NOMO-1 treated with DMSO at 0.1 percent for 48 hours (cell line): ENCODE measurements at regions not wholly inside any gene's neighbourhood (a gene's known extent, or its start where the extent isn't known, plus 50 kb on each side); places are given as distances from the start of the nearest gene placed in this dataset.
A peak's percentile ranks its signal among the peaks of the same experiment; 100 is the strongest.

Experiments used
- DNase-seq: peaks from one replicate; lab custom pipeline; 2025; ENCODE audit not compliant: unreplicated experiment; lab: John Stamatoyannopoulos, UW

DNA sequence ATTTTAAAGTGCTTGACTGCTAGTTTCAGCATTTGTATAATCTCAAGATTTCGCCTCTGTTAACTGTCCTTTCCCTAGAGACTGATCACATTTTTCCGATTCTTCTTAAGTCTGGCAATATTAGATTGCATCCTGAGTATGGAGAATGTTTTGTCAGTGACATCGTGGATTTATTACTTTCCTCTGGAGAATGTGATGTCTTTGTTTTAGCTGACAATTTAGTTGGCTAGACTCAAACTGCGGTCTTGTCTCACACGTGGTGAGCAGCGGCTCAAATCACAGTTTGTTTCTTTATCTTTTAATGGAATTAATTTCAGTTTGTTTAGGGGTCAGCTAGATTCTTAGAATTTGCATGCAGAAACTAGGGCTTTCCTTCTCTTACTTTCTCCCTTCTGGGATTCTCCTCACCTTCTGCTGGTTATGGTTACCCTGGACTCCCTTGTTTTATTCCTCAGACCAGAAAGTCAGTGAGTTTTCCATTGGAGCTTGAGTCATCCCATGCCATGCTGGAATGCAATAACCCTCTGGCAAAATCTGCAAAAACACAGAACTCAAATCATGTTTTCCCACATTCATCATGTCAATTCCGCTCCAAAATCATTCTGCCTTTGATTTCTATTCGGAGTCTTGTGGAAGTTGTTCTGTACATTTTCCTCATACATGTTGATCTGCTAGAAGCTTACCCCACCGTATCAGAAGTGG, 327.2 kb upstream of the TRIB2 start:
- no peak for DNase-seq

DNA sequence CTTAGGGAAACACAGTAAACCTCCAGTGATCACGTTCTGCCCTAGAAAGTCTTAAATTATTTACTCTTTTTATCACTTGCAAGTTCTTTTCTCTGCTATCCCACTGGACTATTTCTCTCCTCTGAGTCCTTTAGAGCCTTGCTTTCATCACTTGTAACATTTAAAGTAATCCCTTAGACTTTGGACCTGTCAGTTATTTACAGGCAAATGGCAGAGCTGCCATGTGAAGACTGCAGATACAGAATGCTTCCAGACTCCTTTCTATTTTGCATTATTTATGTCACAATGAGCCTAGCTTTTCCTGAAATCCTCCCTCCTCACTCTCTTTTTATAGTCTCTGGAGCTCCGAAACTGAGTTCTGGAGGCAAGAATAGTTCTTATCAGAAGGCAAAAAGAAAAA, 325.6 kb upstream of the TRIB2 start:
- no peak for DNase-seq

DNA sequence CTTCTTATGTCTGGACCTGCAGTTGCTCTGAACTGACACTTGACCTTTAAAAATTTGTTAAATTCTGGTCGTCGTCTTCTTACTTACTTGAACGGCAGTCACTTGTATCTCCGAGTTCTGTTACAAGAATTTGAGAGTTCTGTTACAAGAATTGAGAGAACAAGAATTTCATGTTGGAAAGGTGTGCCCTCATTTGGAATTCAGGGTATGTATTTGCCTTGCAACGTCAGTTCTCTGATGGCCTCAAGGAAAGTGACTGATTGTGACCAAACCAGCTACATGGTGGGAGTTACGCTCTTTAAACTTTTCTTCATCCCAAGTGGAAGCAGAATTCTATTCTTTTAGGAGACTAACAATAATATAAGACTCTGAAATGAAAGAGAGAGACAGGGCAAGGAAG, 320.0 kb upstream of the TRIB2 start:
- DNase-seq = no peak

DNA sequence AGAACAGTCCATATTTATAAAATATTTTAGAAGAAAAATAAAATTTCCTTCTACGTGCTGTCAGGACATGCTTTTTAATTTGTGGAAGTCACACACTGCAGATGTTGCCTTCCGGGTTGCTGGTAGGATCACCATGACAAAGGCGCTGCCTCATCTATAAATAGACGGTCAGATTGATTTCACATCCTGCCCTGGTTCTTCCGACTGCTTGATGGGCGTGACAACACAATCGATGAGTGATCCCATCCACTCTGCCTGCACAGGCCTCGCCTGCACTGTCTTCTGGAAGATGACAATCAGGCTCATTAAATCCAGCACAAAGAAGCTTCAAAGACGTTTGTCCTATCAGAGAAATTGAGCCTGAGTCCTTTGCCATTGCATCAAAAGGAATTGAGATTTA, 318.9 kb upstream of the TRIB2 start:
- peak; percentile 68 for DNase-seq

DNA sequence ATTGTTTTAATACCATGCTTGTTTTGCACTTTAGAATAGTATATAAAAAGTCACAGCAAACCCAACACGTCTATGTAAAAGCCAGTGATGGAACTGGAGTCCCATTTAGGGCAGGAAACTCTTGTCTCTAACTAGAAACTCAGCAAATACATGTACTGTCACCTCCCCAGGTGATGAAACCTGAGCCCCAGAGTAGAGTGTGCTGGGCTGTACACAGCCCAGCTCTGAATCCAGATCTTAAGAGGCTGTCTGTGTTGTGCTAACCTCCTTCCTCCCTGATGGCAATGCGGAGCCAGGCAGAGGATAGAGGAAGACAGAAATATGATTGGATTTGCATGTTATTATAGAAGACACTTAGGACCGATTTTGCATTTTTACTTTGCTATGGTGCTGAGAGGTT, 317.5 kb upstream of the TRIB2 start:
- no peak for DNase-seq

DNA sequence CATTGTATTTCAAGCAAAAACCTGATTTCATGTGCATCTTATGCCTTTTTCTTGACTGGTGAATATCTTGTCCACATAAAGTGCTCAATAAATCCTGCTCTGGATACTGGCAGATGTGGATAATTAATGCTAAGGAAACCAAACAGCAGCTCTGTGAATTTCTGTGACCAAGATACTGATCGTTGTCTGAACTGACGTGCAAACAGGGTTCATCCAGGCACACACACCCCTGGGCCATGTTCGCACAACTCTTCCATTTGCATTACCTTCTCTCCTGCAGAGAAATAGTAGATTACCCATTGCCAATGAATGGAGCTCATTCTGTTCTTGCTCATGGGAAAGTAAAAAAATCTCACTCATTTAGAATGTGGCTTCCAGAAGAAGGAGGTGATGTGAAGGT, 316.2 kb upstream of the TRIB2 start:
- DNase-seq = no peak

DNA sequence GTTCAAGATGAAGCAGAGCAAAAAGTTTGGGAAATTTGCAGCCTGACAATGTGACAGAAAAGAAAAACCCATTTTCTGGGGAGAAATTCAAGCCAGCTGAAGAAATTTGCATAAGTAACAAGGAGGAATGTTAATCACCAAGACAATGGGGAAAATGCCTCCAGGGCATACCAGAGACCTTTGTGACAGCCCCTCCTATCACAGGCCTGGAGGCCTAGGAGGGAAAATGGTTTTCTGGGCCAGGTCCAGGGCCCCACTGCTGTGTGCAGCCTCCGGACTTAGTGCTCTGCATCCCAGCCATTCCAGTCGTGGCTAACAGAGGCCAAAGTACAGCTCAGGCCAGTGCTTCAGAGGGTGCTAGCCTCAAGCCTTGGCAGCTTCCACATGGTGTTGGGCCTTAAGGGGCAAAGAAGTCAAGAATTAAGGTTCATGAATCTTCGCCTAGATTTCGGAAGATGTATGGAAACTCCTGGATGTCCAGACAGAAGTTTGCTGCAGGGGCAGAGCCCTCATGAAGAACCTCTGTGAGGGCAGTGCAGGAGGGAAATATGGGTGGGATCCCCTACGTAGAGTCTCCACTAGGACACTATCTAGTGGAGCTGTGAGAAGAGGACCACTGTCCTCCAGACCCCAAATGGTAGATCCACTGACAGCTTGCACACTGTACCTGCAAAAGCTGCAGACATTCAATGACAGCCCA, 314.1 kb upstream of the TRIB2 start:
- no peak for DNase-seq

DNA sequence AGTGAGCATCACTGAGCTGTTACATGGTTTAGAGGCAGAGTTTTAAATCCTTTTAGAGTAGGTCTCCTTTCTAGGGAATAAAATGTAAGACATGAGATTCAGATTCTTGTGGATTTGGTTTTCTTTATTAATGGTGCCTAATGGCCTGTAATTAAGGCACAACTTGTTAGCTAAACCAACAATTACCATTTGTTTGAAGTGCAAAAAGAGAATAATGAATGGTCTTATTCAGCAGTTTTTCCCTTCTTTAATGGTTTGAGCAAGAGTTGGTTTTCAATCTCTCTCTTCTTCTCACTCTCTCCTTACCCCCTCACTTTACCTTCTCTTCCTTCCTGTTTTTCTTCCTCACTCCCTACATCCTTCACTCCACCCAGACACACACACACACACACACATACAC, 312.2 kb upstream of the TRIB2 start:
- no peak for DNase-seq

DNA sequence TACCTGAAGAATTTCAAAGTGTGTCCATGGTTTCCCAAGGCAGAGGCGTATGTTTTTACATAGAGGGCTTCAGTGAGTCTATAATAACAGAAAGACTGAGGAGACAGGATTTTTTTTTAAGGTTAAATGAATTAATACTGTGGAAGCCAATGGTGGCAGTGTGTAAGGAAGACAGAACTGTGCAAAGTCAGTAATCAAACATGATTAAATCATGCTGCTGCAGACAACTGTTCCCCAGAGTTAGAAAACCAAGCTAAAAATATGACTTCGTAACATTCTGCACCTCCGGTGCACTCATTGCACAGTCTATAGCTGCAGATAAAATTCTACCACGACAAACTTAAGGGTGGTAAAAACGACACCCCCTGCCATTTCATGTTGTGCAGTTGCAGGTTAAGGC, 309.6 kb upstream of the TRIB2 start:
- no peak for DNase-seq

DNA sequence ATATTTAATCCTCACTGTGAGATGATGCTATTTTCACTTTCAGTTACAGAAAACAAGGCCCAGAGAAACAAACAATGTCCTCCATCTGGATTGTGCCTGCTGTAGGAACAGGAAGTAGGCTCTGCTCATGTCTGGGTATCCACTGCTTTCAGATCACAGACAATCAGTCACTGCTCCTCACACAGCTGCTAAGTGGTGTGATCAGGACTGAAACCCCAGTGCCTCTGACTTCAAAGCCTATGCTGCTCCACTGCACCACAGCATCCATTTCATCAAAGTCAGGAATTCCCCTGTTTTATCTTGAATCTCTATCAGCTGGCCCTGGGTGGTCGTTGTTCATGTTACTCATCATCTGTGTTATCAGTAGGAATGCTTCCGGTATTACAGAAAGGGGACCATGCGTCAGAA, 303.8 kb upstream of the TRIB2 start:
- no peak for DNase-seq

DNA sequence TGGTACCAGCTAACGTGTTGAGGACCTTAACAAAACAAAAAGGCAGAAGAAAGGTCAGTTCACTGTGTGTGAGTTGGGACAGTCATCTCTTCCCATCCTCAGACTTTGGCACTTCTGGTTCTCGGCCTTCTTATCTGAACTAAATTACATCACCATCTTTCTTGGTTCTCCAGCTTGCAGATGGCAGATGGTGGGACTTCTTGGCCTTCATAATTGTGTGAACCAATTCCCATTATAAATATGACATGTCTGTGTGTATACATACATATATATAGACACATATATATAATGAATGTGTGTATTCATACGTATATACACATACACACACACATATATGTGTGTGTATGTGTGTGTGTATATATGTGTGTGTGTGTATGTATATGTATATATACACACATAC, 301.2 kb upstream of the TRIB2 start:
- DNase-seq = no peak

DNA sequence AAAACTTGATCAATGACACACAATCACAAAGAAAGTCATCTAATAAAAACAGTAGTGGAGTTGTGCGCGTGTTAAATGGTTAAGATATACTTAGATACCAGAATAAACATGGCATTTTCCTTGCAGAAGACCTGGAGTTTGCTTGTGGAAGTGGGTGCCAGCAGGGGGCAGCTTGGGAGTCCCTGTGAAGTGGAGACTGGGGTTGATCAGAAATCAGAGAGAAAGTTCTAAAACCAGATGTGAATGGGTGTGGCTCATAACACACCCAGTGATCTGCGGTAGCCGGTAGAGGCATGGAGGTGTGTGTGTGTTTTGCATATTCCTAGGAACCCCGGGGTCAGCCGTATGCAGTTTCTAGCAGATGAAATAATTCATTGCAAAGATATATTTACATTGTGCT, 300.1 kb upstream of the TRIB2 start:
- peak; percentile 64 for DNase-seq

DNA sequence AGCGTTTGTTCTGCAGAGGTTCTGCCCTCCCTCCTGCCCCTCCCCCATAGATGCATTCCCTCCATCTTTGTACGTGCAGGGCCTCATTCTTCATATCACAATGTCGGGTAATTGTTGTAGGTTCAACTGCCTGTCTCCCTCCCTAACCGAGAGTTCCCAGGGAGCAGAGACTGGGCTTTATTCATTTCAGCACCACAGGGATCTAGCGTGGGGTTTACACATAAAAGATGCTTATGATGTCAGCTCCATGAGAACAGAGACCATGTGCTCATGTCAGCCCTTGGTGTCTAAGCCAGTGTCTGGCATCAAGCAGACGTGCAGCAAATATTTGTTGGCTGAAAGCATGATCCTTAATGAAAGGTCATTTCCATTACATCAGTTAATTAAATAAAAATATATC, 298.9 kb upstream of the TRIB2 start:
- DNase-seq = no peak

DNA sequence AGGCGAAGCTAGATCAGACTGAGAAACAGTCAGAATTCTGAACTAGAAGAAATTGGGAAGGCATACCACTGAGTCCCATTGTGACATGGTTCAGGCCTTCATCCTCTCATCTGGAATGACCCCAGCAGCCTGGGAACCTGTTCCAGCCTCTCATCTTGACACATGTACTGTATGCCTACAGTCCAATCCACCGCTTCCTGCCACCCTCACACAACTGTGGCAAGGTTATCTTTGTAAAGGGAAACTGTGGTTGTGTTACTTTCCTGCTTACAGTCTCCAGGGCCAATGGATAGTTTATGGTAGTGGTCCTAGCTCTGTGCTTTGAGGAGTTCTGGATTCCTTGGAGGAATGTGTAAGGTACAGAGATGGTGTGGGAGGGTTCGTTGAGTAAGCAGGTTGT, 296.9 kb upstream of the TRIB2 start:
- no peak for DNase-seq

DNA sequence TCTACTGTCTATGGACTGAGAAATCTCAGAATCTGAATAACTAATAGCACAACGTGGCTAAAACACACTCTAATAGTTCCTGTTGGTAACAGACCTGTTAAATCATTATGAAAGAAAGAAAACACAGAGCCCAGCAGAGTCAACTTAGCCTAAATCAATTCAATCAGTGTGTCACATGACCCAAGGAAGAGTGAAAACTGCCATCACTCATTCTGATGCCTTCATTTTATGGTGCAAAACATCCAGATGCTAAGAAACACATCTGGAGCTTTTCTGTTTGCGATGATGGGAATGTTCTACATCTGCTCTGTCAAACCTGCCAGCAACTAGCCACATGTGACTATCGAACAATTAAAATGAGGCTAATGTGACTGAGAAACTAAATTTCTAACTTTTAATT, 295.7 kb upstream of the TRIB2 start:
- no peak for DNase-seq

DNA sequence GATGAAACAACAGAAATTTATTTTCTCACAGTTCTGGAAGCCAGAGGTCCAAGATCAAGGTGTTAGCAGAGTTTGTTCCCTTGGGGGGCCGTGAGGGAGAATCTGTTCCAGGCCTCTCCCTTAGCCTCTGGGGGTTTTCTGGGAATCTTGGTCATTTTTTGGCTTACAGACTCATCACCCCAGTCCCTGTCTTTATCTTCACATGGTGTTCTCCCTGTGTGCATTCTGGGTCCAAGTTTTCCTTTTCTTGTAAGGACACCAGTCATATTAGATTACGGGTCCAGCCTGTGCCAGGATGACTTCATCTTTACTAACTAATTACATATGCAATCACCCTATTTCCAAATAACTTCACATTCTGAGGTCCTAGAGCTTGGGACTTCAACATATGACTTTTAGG, 292.5 kb upstream of the TRIB2 start:
- no peak for DNase-seq

DNA sequence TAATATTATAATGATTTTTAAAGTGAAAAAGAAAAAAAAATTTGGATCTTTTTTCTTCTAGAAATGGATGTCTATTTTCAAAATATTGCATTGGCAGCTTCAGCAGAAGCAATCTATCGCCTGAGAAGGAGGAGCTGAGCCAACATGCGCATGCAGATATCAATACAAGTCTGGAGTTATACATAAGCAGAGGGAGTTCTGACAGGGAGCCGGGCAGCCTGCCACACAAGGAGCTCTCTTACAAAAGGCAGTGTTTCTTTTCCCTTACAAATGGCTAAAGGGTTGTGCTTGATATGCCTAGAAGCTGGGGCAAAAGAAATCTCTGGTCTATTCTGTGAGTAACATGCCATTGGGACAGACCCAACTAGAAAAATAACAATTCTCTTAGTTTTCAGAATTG, 291.9 kb upstream of the TRIB2 start:
- no peak for DNase-seq

DNA sequence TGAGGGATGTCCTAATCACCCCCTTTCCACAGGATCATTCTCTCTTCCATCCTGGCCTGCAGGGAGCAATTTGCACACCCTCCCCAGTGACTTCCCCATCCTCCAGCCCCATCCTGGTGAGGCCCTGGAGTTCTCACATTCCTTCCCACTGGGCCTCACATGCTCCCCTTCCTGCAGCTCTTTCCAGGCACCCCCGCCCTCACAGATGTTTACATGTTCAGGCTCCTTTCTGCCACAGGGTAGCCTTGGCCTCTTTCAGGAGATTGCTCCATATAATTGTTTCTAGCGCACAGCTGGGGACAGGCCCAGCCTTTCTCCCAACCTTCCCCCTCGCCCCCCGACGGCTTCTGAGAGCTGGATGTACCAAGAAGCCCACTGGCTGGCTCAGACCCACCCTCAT, 288.4 kb upstream of the TRIB2 start:
- DNase-seq = no peak

DNA sequence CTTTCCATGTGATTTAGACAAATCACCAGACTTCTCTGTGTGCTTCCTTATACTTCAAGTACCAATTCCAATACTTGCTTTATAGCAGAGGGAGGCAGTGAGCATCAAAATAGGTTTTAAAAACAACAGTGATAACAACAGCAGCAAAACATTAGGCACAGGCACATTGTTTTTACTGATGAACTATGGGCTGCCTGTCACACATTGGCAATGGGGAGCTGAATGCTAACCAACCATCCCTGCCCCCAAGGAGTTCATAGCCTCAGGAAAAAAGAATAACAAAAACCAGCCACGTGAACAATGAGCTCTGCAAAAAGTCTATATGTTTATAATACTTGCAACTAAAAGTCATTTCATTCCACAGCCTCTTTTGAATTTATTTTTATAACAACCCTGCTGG, 287.9 kb upstream of the TRIB2 start:
- DNase-seq = no peak

DNA sequence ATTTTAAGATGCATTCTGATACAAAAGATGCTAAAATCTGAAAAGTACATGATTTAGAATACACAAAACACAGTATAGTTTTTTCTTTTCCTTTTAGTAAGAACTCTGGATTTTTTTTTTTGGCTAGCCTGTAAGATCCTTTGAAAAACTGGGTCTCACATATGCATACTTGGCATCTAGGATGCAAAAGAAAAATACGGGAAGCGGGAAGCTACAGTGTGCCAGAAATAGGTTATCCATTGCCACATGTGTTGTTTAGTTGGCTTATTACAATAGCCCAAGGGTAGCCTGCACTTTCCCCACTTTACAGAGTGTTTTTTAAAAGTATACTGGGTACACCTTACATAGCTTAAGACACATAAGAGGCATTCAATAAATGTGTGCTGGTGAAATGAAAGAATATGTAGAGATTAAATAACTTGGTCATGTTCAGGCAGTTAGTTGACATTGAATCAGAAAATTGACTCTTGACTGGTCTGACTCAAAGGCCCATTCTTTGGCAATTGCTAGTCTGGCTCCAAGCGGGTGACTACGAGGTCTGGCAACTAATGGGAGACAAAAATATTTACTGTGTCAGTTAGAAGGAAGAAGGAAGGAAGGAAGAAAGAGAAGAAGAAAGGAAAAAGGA, 286.8 kb upstream of the TRIB2 start:
- DNase-seq = no peak

DNA sequence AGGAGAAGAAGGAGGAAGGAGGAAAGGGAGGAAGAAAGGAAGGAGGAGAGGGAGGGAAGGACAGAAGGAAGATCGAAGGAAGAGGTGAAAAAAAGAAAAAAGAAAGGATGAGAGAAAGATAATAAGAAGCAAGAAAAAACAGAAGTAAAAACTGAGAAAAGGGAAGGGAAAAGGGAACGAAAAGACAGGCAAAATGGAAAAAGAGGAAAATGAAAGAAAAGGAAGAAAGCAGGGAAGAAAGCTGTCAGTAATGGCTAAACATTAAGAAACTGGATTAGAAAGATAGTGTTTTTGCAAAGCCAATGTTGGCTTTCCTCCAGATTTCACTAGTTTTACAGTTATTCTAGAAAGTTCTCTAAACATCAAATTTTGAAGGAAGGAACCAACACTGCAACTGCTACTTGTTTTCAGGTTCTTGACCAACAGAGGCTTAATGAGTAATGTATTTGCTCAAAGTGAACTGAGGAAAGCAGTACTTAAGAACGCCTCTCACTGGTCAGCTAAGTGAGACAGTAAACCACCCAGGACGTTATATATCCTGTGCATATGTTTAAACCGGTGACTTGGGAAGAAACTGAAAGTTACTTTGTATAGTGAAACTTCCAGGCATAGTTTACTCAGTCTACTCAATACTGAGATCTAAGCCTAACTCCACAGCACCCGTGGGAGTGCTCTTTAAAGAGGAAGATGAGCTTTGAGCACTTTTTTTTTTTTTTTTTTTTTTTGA, 286.2 kb upstream of the TRIB2 start:
- DNase-seq = peak; percentile 72
